Astrocyte (in vitro differentiated cells and primary cell): ENCODE measurements at regions not wholly inside any gene's neighbourhood (a gene's known extent, or its start where the extent isn't known, plus 50 kb on each side); places are given as distances from the start of the nearest gene placed in this dataset.

Experiments used
- DNase-seq: peaks from one replicate; pipeline ENCODE4 v3.0.0-alpha.2; 2010; ENCODE audit warnings: low read depth
- FAIRE-seq: peaks from 2 replicates; lab custom pipeline; 2011; peaks lifted over from hg19 to GRCh38; lab: Jason Lieb, UNC
- H2AFZ ChIP-seq: 2 replicates; pipeline ENCODE4 v1.6.0; 2012; ENCODE audit warnings: low read depth, low read length, inconsistent platforms
- H3K27ac ChIP-seq: 2 replicates; pipeline ENCODE4 v1.5.1; 2011; ENCODE audit warnings: low read depth, low read length, inconsistent platforms
- H3K27me3 ChIP-seq: 2 replicates; pipeline ENCODE4 v1.6.0; 2011; ENCODE audit warnings: low read length, inconsistent platforms; ENCODE audit not compliant: insufficient read depth
- H3K36me3 ChIP-seq: 2 replicates; pipeline ENCODE4 v1.5.1; 2011; ENCODE audit warnings: low read length, inconsistent platforms; ENCODE audit not compliant: insufficient read depth
- H3K4me1 ChIP-seq: 2 replicates; pipeline ENCODE4 v1.5.1; 2011; ENCODE audit warnings: low read length, inconsistent platforms; ENCODE audit not compliant: insufficient read depth
- H3K4me2 ChIP-seq: 2 replicates; pipeline ENCODE4 v1.6.0; 2012; ENCODE audit warnings: low read length, inconsistent platforms
- H3K4me3 ChIP-seq: 2 replicates; pipeline ENCODE4 v1.5.1; 2011; ENCODE audit warnings: low read depth, mild to moderate bottlenecking, low read length, inconsistent platforms; ENCODE audit not compliant: insufficient read depth
- H3K79me2 ChIP-seq: 2 replicates; pipeline ENCODE4 v1.6.0; 2012; ENCODE audit warnings: mild to moderate bottlenecking, low read length, inconsistent platforms; ENCODE audit not compliant: insufficient read depth
- H3K9ac ChIP-seq: 2 replicates; pipeline ENCODE4 v1.6.0; 2012; ENCODE audit warnings: mild to moderate bottlenecking, low read length, inconsistent platforms
- H3K9me3 ChIP-seq: 2 replicates; pipeline ENCODE4 v1.5.1; 2012; ENCODE audit warnings: low read depth, mild to moderate bottlenecking, low read length, inconsistent platforms; ENCODE audit not compliant: insufficient read depth
- H4K20me1 ChIP-seq: 2 replicates; pipeline ENCODE4 v1.6.0; 2012; ENCODE audit warnings: low read length, inconsistent platforms; ENCODE audit not compliant: insufficient read depth
- H3K27ac Mint-ChIP-seq: one replicate; pipeline ENCODE4 v1.8.0; 2021; ENCODE audit warnings: mild to moderate bottlenecking, mixed read lengths; ENCODE audit not compliant: unreplicated experiment
- H3K27me3 Mint-ChIP-seq: one replicate; pipeline ENCODE4 v1.8.0; 2021; ENCODE audit warnings: low read depth, mixed read lengths; ENCODE audit not compliant: unreplicated experiment
- H3K36me3 Mint-ChIP-seq: one replicate; pipeline ENCODE4 v1.8.0; 2021; ENCODE audit warnings: low read depth, mixed read lengths; ENCODE audit not compliant: unreplicated experiment
- H3K4me1 Mint-ChIP-seq: one replicate; pipeline ENCODE4 v1.8.0; 2021; ENCODE audit warnings: low read depth, mixed read lengths; ENCODE audit not compliant: unreplicated experiment
- H3K4me3 Mint-ChIP-seq: one replicate; pipeline ENCODE4 v1.8.0; 2021; ENCODE audit warnings: mild to moderate bottlenecking, moderate library complexity, mixed read lengths; ENCODE audit not compliant: unreplicated experiment
- H3K9me3 Mint-ChIP-seq: one replicate; pipeline ENCODE4 v1.8.0; 2021; ENCODE audit warnings: mild to moderate bottlenecking, mixed read lengths; ENCODE audit not compliant: unreplicated experiment
- CTCF ChIP-seq: IDR thresholded peaks from 2 replicates; pipeline ENCODE4 v1.5.1; 2011; ENCODE audit warnings: low read depth, mild to moderate bottlenecking, inconsistent platforms, low read length, moderate library complexity; ENCODE audit not compliant: insufficient read depth
- EZH2 ChIP-seq: IDR thresholded peaks from 2 replicates; pipeline ENCODE4 v1.6.1; 2012; ENCODE audit warnings: mild to moderate bottlenecking, low read length, inconsistent platforms; ENCODE audit not compliant: insufficient read depth

GRCh38 chr17:77862890-77863813, 95.4 kb upstream of the TNRC6C start:
- Histone ChIP-seq H3K27ac (no peak overlapping the region), H4K20me1 (no peaks in the 10 kb centered on the region), H3K9me3 (no peaks in the 10 kb centered on the region), H3K4me2 (no peak overlapping the region), H3K4me1 (no peaks in the 10 kb centered on the region), H3K4me3 (no peak overlapping the region), H2AFZ (no peak overlapping the region), H3K9ac (no peak overlapping the region), H3K79me2 (no peaks in the 10 kb centered on the region), H3K27me3 (peaks cover 12% of the 10 kb centered on the region), H3K36me3 (no peaks in the 10 kb centered on the region)
- FAIRE-seq (no peak), DNase-seq (no peak)
- H3K36me3 Mint-ChIP-seq = no peaks in the 10 kb centered on the region
- H3K4me1 Mint-ChIP-seq = no peaks in the 10 kb centered on the region
- TF ChIP-seq EZH2 (no peak), CTCF (no peak)
- no peak overlapping the region for H3K4me3 Mint-ChIP-seq
- peaks cover 7% of the 10 kb centered on the region for H3K9me3 Mint-ChIP-seq
- H3K27ac Mint-ChIP-seq = no peak overlapping the region
- peaks cover 84% of the 10 kb centered on the region for H3K27me3 Mint-ChIP-seq

- H4K20me1 ChIP-seq = no peaks in the 10 kb centered on the region
- no peaks in the 10 kb centered on the region for H3K4me1 Mint-ChIP-seq
- no peak overlapping the region for H3K27ac ChIP-seq
- H3K36me3 Mint-ChIP-seq = no peaks in the 10 kb centered on the region
- TF ChIP-seq CTCF = no peak
- TF ChIP-seq EZH2 = no peak
- H3K4me2 ChIP-seq = no peak overlapping the region
- FAIRE-seq = no peak
- H2AFZ ChIP-seq = no peak overlapping the region
- H3K36me3 ChIP-seq = no peaks in the 10 kb centered on the region
- DNase-seq = no peak
- H3K9ac ChIP-seq = no peak overlapping the region
- no peaks in the 10 kb centered on the region for H3K4me1 ChIP-seq
- H3K9me3 ChIP-seq = no peaks in the 10 kb centered on the region
- no peak overlapping the region for H3K4me3 ChIP-seq
- peaks cover 4% of the 10 kb centered on the region for H3K9me3 Mint-ChIP-seq
- no peaks in the 10 kb centered on the region for H3K79me2 ChIP-seq
- no peak overlapping the region for H3K27ac Mint-ChIP-seq
- no peak overlapping the region for H3K4me3 Mint-ChIP-seq
- H3K27me3 Mint-ChIP-seq = peaks cover 85% of the 10 kb centered on the region
- peaks cover 12% of the 10 kb centered on the region for H3K27me3 ChIP-seq
These were observed 94.7 kb upstream of the TNRC6C start for GRCh38 chr17:77863814-77864161.
